8988T (cell line): ENCODE measurements at regions not wholly inside any gene's neighbourhood (a gene's known extent, or its start where the extent isn't known, plus 50 kb on each side); places are given as distances from the start of the nearest gene placed in this dataset.
"Not testable (repeated sequence)": the region's sequence is repeated elsewhere in the genome, so short reads cannot be mapped to it uniquely, and the experiment has no call there.

Experiments used
- DNase-seq: peaks from one replicate; pipeline ENCODE4 v3.0.0; 2011

- no peak for DNase-seq
Measured at GRCh38 chr4:164239976-164240375, 514.0 kb upstream of the SMIM31 start.

GRCh38 chr4:164251257-164251656 is 502.7 kb upstream of the SMIM31 start:
- DNase-seq, result no peak

- no peak for DNase-seq
Measured at GRCh38 chr4:164252286-164252685, 501.6 kb upstream of the SMIM31 start.

GRCh38 chr4:164261831-164262230 is 492.1 kb upstream of the SMIM31 start:
- no peak for DNase-seq

GRCh38 chr4:164262508-164262907 is 491.4 kb upstream of the SMIM31 start:
- DNase-seq, result not testable (repeated sequence)

GRCh38 chr4:164277414-164277813 is 476.5 kb upstream of the SMIM31 start:
- DNase-seq, result not testable (repeated sequence)

GRCh38 chr4:164287173-164287572 is 466.8 kb upstream of the SMIM31 start:
- no peak for DNase-seq

- no peak for DNase-seq
Measured at GRCh38 chr4:164288578-164288977, 465.4 kb upstream of the SMIM31 start.

GRCh38 chr4:164293203-164293602 is 460.7 kb upstream of the SMIM31 start:
- DNase-seq, result no peak

GRCh38 chr4:164293743-164294142 is 460.2 kb upstream of the SMIM31 start:
- no peak for DNase-seq

- no peak for DNase-seq
Measured at GRCh38 chr4:164301430-164301829, 452.5 kb upstream of the SMIM31 start.

GRCh38 chr4:164304101-164304639 is 449.8 kb upstream of the SMIM31 start:
- DNase-seq, result no peak

GRCh38 chr4:164304861-164305260 is 449.1 kb upstream of the SMIM31 start:
- no peak for DNase-seq

- no peak for DNase-seq
Measured at GRCh38 chr4:164307262-164307661, 446.7 kb upstream of the SMIM31 start.

GRCh38 chr4:164312671-164313070 is 441.3 kb upstream of the SMIM31 start:
- no peak for DNase-seq

GRCh38 chr4:164313853-164314252 is 440.1 kb upstream of the SMIM31 start:
- no peak for DNase-seq

- no peak for DNase-seq
Measured at GRCh38 chr4:164318350-164318749, 435.6 kb upstream of the SMIM31 start.

GRCh38 chr4:164319688-164320087 is 434.2 kb upstream of the SMIM31 start:
- DNase-seq, result no peak

- no peak for DNase-seq
Measured at GRCh38 chr4:164320847-164321246, 433.1 kb upstream of the SMIM31 start.

- DNase-seq, result no peak
Measured at GRCh38 chr4:164326056-164326455, 427.9 kb upstream of the SMIM31 start.

- no peak for DNase-seq
Measured at GRCh38 chr4:164337219-164337944, 416.5 kb upstream of the SMIM31 start.

- no peak for DNase-seq
Measured at GRCh38 chr4:164343472-164343976, 410.4 kb upstream of the SMIM31 start.

GRCh38 chr4:164345756-164346155 is 408.2 kb upstream of the SMIM31 start:
- no peak for DNase-seq

GRCh38 chr4:164350061-164350460 is 403.9 kb upstream of the SMIM31 start:
- DNase-seq, result no peak

GRCh38 chr4:164350716-164351115 is 403.2 kb upstream of the SMIM31 start:
- not testable (repeated sequence) for DNase-seq
